Astrocyte of the cerebellum (primary cell): ENCODE measurements at regions not wholly inside any gene's neighbourhood (a gene's known extent, or its start where the extent isn't known, plus 50 kb on each side); places are given as distances from the start of the nearest gene placed in this dataset.

Source experiments
- DNase-seq: peaks from one replicate; pipeline ENCODE4 v3.0.0-alpha.2; 2011; ENCODE audit warnings: low read depth
- H3K4me3 ChIP-seq: 2 replicates; pipeline ENCODE4 v1.5.1; 2011; ENCODE audit warnings: mild to moderate bottlenecking, low read depth, low read length, moderate library complexity
- CTCF ChIP-seq: IDR thresholded peaks from 2 replicates; pipeline ENCODE4 v1.5.1; 2012; ENCODE audit warnings: low read length, low read depth, moderate library complexity, mild to moderate bottlenecking; ENCODE audit errors: missing control alignments
- in situ Hi-C: cut with HindIII; loops from 2 replicates; pipeline ENCODE4 v1.10.0; 2017; ENCODE audit warnings: low sequenced_read_pairs

DNA sequence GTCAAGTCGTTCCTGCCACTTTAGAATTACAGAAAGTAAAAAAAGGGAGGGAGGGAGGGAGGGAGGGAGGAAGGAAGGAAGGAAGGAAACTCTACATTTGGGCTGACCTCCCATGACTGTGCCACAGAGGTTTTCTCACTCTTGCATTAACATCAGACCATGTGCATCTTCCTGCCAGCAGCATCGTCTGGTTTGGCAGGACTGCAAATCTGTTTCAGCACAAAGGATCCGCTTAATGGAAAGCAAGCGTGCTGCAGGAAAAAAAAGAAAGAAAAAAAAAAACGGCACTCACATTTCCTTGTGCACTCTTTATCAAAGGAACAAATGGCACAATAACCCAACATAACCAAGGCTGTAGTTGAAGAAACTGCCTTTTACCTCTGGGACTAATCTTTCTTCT, 148.8 kb upstream of the HES1 start:
- in situ Hi-C loops: no loop called here
- TF ChIP-seq CTCF: no peak
- H3K4me3 ChIP-seq: no peak overlapping the region
- peak; percentile 52 for DNase-seq

DNA sequence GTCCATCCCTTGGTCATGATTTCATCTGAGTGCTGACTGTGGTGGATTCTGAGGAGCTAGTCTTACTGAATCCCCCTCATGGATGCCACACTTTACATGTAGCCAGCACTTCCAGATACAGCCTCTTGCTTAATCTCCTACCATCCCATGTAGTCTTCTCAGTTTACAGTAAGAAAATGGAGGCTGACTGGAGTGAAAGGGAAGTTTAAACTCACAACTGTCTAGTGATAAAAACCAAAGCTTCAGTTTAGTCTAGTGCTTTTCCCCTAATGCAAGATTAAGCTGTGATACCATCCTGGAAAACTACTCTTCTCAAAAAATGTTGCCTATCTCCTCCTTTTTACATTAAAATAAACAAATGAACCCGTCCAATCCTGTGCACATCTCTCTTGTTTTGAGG, 146.8 kb upstream of the HES1 start:
- no peak overlapping the region for H3K4me3 ChIP-seq
- in situ Hi-C loops: no loop called here
- DNase-seq: no peak
- TF ChIP-seq CTCF: no peak

GRCh38 chr3:193991666-193992424, 144.1 kb upstream of the HES1 start:
- in situ Hi-C loops: no loop called here
- DNase-seq: no peak
- no peak overlapping the region for H3K4me3 ChIP-seq
- no peak for TF ChIP-seq CTCF

DNA sequence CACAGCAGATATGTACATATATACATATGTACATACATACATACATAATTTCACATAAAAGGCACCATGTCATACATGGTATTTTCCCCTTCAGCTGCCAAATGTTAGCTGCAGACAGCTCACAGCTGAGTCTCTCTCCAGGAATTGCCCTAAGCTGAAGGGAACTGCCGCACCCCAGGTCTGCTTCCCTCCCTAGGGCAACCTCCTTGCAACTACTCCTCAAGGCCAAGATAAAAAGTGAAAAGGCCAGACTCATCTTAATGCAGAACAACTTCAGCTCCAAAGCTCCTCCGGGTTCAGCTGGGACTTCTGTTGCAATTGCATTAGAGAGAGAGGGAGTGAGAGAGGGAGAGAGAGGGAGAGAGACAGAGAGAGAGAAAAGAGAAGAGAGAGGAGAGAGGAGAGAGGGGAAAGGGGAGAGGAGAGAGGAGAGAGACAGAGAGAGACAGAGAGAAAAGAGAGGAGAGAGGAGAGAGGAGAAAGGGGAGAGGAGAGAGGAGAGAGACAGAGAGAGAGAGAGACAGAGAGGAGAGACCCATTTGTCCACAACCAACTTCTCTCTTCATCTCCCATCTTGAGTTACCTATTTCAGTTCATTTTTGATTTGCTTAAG, 143.4 kb upstream of the HES1 start:
- no peak for TF ChIP-seq CTCF
- H3K4me3 ChIP-seq: no peak overlapping the region
- in situ Hi-C loops: no loop called here
- no peak for DNase-seq

GRCh38 chr3:193996221-193996620, 139.7 kb upstream of the HES1 start:
- in situ Hi-C loops: no loop called here
- no peak for TF ChIP-seq CTCF
- no peak overlapping the region for H3K4me3 ChIP-seq
- no peak for DNase-seq

GRCh38 chr3:193996641-193997089, 139.3 kb upstream of the HES1 start:
- DNase-seq: no peak
- no peak overlapping the region for H3K4me3 ChIP-seq
- in situ Hi-C loops: no loop called here
- no peak for TF ChIP-seq CTCF
